ENCODE measurements at regions not wholly inside any gene's neighbourhood (a gene's known extent, or its start where the extent isn't known, plus 50 kb on each side); places are given as distances from the start of the nearest gene placed in this dataset.

DNA sequence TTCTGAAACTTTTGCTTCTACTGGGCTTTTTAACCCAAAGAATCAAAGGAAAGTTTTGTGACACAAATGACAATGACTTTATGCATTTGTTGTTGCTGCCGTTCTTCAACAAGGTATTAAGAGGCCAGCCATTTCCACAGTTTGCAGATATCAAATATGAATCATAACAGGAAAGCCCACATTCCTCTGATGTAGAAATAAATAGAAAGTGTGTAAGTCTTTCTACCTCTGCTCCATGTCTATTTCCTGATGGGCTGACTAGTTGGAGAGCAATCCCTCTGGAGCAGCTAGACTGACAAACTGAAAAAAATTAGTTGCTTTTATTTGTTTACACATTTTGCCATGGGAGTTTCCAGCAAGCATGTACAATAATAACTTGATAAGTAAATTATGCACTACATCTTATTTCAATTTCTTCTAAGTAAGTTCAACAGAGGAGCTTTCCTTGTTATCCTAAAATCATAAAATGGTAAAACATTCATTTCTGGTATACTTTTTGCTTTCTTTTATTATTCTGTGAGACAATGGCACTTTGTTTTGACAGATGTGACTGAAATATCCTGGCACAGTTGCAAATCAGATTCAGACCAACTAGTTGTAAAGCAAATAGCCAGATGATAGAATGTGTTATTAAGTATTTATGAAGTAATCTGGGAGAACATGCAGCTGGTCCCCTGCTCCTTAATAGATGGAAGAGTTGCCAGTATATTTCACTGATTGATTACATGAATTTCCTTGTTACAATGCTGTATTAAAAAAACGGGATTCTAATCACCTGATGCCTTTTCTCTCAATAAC, 266.7 kb downstream of the METTL4 start:
- no peak for DNase-seq
- H3K4me3 ChIP-seq (ENCODE audit: low read depth, low read length), result no peak overlapping the region
- no peaks in the 10 kb centered on the region for H3K36me3 ChIP-seq
- H3K27ac ChIP-seq, result no peak overlapping the region
- H3K27me3 ChIP-seq (ENCODE audit: insufficient read depth, low read depth, severe bottlenecking), result no peaks in the 10 kb centered on the region
- TF ChIP-seq, protein P1, sequence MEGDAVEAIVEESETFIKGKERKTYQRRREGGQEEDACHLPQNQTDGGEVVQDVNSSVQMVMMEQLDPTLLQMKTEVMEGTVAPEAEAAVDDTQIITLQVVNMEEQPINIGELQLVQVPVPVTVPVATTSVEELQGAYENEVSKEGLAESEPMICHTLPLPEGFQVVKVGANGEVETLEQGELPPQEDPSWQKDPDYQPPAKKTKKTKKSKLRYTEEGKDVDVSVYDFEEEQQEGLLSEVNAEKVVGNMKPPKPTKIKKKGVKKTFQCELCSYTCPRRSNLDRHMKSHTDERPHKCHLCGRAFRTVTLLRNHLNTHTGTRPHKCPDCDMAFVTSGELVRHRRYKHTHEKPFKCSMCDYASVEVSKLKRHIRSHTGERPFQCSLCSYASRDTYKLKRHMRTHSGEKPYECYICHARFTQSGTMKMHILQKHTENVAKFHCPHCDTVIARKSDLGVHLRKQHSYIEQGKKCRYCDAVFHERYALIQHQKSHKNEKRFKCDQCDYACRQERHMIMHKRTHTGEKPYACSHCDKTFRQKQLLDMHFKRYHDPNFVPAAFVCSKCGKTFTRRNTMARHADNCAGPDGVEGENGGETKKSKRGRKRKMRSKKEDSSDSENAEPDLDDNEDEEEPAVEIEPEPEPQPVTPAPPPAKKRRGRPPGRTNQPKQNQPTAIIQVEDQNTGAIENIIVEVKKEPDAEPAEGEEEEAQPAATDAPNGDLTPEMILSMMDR (IDR thresholded peaks at IDR 0.05; ENCODE audit: low read depth, low read length), result no peak
- no peaks in the 10 kb centered on the region for H3K9me3 ChIP-seq (ENCODE audit: severe bottlenecking)

DNA sequence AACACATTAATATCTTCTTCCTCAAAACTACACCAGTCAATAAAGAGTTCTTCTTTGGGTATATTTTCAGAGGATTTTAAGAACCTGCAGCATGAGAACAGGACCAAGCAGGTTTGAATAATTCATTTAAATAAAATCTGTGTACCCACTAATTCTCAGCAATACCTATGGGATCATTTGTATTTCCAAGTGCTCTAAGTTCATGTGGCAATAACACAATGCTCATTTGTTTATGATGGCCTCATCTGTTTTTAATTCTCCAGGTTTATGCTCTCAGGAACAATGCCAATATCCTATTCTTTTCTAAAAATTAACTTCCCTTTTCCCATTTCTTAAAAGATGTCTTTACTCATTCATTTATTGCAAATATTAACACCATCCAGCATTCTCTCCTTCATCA, 264.7 kb downstream of the METTL4 start:
- no peak overlapping the region for H3K4me3 ChIP-seq (ENCODE audit: low read depth, low read length)
- TF ChIP-seq, protein P1 (IDR thresholded peaks at IDR 0.05; ENCODE audit: low read depth, low read length), result no peak
- DNase-seq, result no peak
- H3K27me3 ChIP-seq (ENCODE audit: insufficient read depth, low read depth, severe bottlenecking), result no peaks in the 10 kb centered on the region
- no peak overlapping the region for H3K27ac ChIP-seq
- H3K36me3 ChIP-seq, result no peaks in the 10 kb centered on the region
- H3K9me3 ChIP-seq (ENCODE audit: severe bottlenecking), result no peaks in the 10 kb centered on the region

DNA sequence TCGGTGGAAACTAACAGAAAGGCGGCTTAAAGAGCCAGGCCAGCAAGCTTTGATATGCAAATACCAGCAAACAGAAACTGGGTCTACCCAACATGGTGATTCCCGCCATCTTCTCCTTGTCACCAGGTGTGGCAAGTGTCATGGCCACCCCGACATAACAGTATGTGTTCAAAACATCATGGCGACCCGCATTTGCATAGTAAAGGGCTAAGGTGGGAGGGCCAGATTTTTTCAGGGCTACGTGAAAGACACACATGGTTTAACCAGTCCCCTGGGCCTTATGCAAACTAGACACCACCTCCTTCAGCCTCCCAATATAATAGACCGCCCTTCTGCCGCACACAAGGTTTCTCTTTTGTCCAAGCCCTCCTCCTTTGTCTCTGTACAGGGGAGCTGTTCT, 260.4 kb downstream of the METTL4 start:
- Histone ChIP-seq H3K27ac (no peak overlapping the region), H3K9me3 (ENCODE audit: severe bottlenecking) (no peaks in the 10 kb centered on the region), H3K27me3 (ENCODE audit: insufficient read depth, low read depth, severe bottlenecking) (no peaks in the 10 kb centered on the region), H3K36me3 (no peaks in the 10 kb centered on the region), H3K4me3 (ENCODE audit: low read depth, low read length) (no peak overlapping the region)
- TF ChIP-seq, protein P1 (IDR thresholded peaks at IDR 0.05; ENCODE audit: low read depth, low read length), result no peak
- no peak for DNase-seq

DNA sequence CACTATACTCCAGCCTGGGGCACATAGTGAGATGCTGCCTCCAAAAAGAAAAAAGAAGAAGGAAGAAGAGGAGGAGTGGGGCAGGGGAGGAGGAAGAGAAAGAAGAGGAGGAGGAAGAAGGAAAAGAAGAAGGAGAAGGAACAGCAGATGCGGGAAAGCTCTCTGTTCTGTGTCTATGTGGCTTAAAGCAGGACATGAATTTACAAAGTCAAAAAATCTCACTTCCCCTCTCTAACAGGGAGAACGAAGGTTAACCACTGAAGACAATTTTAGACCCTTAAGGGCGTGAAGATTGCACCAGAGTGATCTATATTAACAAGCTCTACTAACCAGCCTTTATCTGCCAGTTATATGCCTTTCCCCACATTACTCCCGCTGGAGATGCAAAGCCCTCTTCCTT, 258.9 kb downstream of the METTL4 start:
- DNase-seq, result no peak
- no peak overlapping the region for H3K27ac ChIP-seq
- no peaks in the 10 kb centered on the region for H3K36me3 ChIP-seq
- no peaks in the 10 kb centered on the region for H3K27me3 ChIP-seq (ENCODE audit: insufficient read depth, low read depth, severe bottlenecking)
- H3K4me3 ChIP-seq (ENCODE audit: low read depth, low read length), result no peak overlapping the region
- TF ChIP-seq, protein P1 (IDR thresholded peaks at IDR 0.05; ENCODE audit: low read depth, low read length), result no peak
- no peaks in the 10 kb centered on the region for H3K9me3 ChIP-seq (ENCODE audit: severe bottlenecking)

DNA sequence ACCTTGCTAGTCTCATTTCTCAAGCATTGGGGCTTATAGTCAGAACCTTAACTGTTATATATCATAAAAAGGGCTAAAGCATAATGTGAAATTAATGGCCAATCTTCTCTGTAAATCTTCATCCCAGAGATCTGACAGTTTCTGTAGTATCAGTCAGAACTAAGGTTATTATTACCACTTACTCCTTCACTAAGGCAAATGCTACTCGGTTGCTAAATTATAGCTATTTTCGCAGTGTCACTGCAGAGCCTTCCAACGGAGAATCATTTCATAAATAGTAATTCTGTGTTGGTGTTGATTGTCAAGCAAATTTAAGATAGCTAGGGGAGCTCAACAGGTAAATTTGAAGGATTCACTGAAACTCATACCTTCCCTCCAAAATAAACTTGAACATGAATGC, 258.0 kb downstream of the METTL4 start:
- H3K9me3 ChIP-seq (ENCODE audit: severe bottlenecking), result no peaks in the 10 kb centered on the region
- no peaks in the 10 kb centered on the region for H3K27me3 ChIP-seq (ENCODE audit: insufficient read depth, low read depth, severe bottlenecking)
- H3K4me3 ChIP-seq (ENCODE audit: low read depth, low read length), result no peak overlapping the region
- TF ChIP-seq, protein P1 (IDR thresholded peaks at IDR 0.05; ENCODE audit: low read depth, low read length), result no peak
- H3K36me3 ChIP-seq, result no peaks in the 10 kb centered on the region
- DNase-seq, result no peak
- H3K27ac ChIP-seq, result no peak overlapping the region
